Astrocyte (in vitro differentiated cells and primary cell): ENCODE measurements at regions not wholly inside any gene's neighbourhood (a gene's known extent, or its start where the extent isn't known, plus 50 kb on each side); places are given as distances from the start of the nearest gene placed in this dataset.

Experiments
- DNase-seq: peaks from one replicate; pipeline ENCODE4 v3.0.0-alpha.2; 2010; ENCODE audit warnings: low read depth
- FAIRE-seq: peaks from 2 replicates; lab custom pipeline; 2011; peaks lifted over from hg19 to GRCh38; lab: Jason Lieb, UNC
- H2AFZ ChIP-seq: 2 replicates; pipeline ENCODE4 v1.6.0; 2012; ENCODE audit warnings: low read depth, low read length, inconsistent platforms
- H3K27ac ChIP-seq: 2 replicates; pipeline ENCODE4 v1.5.1; 2011; ENCODE audit warnings: low read depth, low read length, inconsistent platforms
- H3K27me3 ChIP-seq: 2 replicates; pipeline ENCODE4 v1.6.0; 2011; ENCODE audit warnings: low read length, inconsistent platforms; ENCODE audit not compliant: insufficient read depth
- H3K36me3 ChIP-seq: 2 replicates; pipeline ENCODE4 v1.5.1; 2011; ENCODE audit warnings: low read length, inconsistent platforms; ENCODE audit not compliant: insufficient read depth
- H3K4me1 ChIP-seq: 2 replicates; pipeline ENCODE4 v1.5.1; 2011; ENCODE audit warnings: low read length, inconsistent platforms; ENCODE audit not compliant: insufficient read depth
- H3K4me2 ChIP-seq: 2 replicates; pipeline ENCODE4 v1.6.0; 2012; ENCODE audit warnings: low read length, inconsistent platforms
- H3K4me3 ChIP-seq: 2 replicates; pipeline ENCODE4 v1.5.1; 2011; ENCODE audit warnings: low read depth, mild to moderate bottlenecking, low read length, inconsistent platforms; ENCODE audit not compliant: insufficient read depth
- H3K79me2 ChIP-seq: 2 replicates; pipeline ENCODE4 v1.6.0; 2012; ENCODE audit warnings: mild to moderate bottlenecking, low read length, inconsistent platforms; ENCODE audit not compliant: insufficient read depth
- H3K9ac ChIP-seq: 2 replicates; pipeline ENCODE4 v1.6.0; 2012; ENCODE audit warnings: mild to moderate bottlenecking, low read length, inconsistent platforms
- H3K9me3 ChIP-seq: 2 replicates; pipeline ENCODE4 v1.5.1; 2012; ENCODE audit warnings: low read depth, mild to moderate bottlenecking, low read length, inconsistent platforms; ENCODE audit not compliant: insufficient read depth
- H4K20me1 ChIP-seq: 2 replicates; pipeline ENCODE4 v1.6.0; 2012; ENCODE audit warnings: low read length, inconsistent platforms; ENCODE audit not compliant: insufficient read depth
- H3K27ac Mint-ChIP-seq: one replicate; pipeline ENCODE4 v1.8.0; 2021; ENCODE audit warnings: mild to moderate bottlenecking, mixed read lengths; ENCODE audit not compliant: unreplicated experiment
- H3K27me3 Mint-ChIP-seq: one replicate; pipeline ENCODE4 v1.8.0; 2021; ENCODE audit warnings: low read depth, mixed read lengths; ENCODE audit not compliant: unreplicated experiment
- H3K36me3 Mint-ChIP-seq: one replicate; pipeline ENCODE4 v1.8.0; 2021; ENCODE audit warnings: low read depth, mixed read lengths; ENCODE audit not compliant: unreplicated experiment
- H3K4me1 Mint-ChIP-seq: one replicate; pipeline ENCODE4 v1.8.0; 2021; ENCODE audit warnings: low read depth, mixed read lengths; ENCODE audit not compliant: unreplicated experiment
- H3K4me3 Mint-ChIP-seq: one replicate; pipeline ENCODE4 v1.8.0; 2021; ENCODE audit warnings: mild to moderate bottlenecking, moderate library complexity, mixed read lengths; ENCODE audit not compliant: unreplicated experiment
- H3K9me3 Mint-ChIP-seq: one replicate; pipeline ENCODE4 v1.8.0; 2021; ENCODE audit warnings: mild to moderate bottlenecking, mixed read lengths; ENCODE audit not compliant: unreplicated experiment
- EZH2 ChIP-seq: IDR thresholded peaks from 2 replicates; pipeline ENCODE4 v1.6.1; 2012; ENCODE audit warnings: mild to moderate bottlenecking, low read length, inconsistent platforms; ENCODE audit not compliant: insufficient read depth
- TF ChIP-seq, protein P1 (sequence below): IDR thresholded peaks from 2 replicates; pipeline ENCODE4 v1.5.1; 2011; ENCODE audit warnings: low read depth, mild to moderate bottlenecking, inconsistent platforms, low read length, moderate library complexity; ENCODE audit not compliant: insufficient read depth

- Mint-ChIP-seq H3K4me3 (no peak overlapping the region), H3K4me1 (no peaks in the 10 kb centered on the region), H3K9me3 (no peaks in the 10 kb centered on the region), H3K27me3 (no peaks in the 10 kb centered on the region), H3K36me3 (no peaks in the 10 kb centered on the region), H3K27ac (no peak overlapping the region)
- Histone ChIP-seq H4K20me1 (no peaks in the 10 kb centered on the region), H3K4me3 (no peak overlapping the region), H3K79me2 (no peaks in the 10 kb centered on the region), H3K27ac (no peak overlapping the region), H3K27me3 (no peaks in the 10 kb centered on the region), H3K9ac (no peak overlapping the region), H3K9me3 (no peaks in the 10 kb centered on the region), H3K4me1 (no peaks in the 10 kb centered on the region), H3K4me2 (no peak overlapping the region), H3K36me3 (no peaks in the 10 kb centered on the region), H2AFZ (no peak overlapping the region)
- TF ChIP-seq, protein P1, sequence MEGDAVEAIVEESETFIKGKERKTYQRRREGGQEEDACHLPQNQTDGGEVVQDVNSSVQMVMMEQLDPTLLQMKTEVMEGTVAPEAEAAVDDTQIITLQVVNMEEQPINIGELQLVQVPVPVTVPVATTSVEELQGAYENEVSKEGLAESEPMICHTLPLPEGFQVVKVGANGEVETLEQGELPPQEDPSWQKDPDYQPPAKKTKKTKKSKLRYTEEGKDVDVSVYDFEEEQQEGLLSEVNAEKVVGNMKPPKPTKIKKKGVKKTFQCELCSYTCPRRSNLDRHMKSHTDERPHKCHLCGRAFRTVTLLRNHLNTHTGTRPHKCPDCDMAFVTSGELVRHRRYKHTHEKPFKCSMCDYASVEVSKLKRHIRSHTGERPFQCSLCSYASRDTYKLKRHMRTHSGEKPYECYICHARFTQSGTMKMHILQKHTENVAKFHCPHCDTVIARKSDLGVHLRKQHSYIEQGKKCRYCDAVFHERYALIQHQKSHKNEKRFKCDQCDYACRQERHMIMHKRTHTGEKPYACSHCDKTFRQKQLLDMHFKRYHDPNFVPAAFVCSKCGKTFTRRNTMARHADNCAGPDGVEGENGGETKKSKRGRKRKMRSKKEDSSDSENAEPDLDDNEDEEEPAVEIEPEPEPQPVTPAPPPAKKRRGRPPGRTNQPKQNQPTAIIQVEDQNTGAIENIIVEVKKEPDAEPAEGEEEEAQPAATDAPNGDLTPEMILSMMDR = no peak
- TF ChIP-seq EZH2 = no peak
- FAIRE-seq (no peak), DNase-seq (no peak)
Observed at GRCh38 chr12:103114296-103115055, 157.0 kb downstream of the ASCL1 start.

GRCh38 chr12:103128862-103129501 is 171.5 kb downstream of the ASCL1 start:
- H3K4me2 ChIP-seq = no peak overlapping the region
- peaks cover 15% of the 10 kb centered on the region for H3K9me3 ChIP-seq
- Mint-ChIP-seq H3K4me1 (no peaks in the 10 kb centered on the region), H3K27me3 (peaks cover 2% of the 10 kb centered on the region), H3K36me3 (no peaks in the 10 kb centered on the region), H3K9me3 (peaks cover 4% of the 10 kb centered on the region), H3K27ac (no peak overlapping the region), H3K4me3 (no peak overlapping the region)
- H3K36me3 ChIP-seq = no peaks in the 10 kb centered on the region
- TF ChIP-seq EZH2 = no peak
- TF ChIP-seq, protein P1 = no peak
- H3K4me1 ChIP-seq = no peaks in the 10 kb centered on the region
- no peak overlapping the region for H2AFZ ChIP-seq
- DNase-seq (no peak), FAIRE-seq (no peak)
- H3K4me3 ChIP-seq = no peak overlapping the region
- H3K79me2 ChIP-seq = no peaks in the 10 kb centered on the region
- no peak overlapping the region for H3K27ac ChIP-seq
- no peaks in the 10 kb centered on the region for H3K27me3 ChIP-seq
- no peaks in the 10 kb centered on the region for H4K20me1 ChIP-seq
- no peak overlapping the region for H3K9ac ChIP-seq

DNA sequence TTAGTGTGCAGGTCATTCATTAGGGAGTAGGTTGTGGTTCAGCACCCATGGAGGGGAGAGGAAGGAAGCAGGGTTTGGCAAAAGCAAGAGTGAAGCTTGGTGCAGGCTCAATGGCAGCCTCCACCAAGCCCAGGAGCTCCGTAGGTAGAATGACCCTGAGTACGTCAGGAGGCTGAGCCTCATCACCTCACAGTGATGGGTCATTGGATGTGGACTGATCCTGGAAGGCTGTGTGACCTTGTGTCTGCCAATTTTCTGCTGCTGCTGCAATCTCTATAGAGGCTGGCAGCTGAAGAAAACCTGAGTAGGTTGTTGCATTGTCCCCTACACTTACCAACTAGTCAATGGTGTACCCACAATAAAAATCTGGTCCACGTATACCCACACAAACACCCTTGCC is 173.1 kb downstream of the ASCL1 start:
- Mint-ChIP-seq H3K4me3 (no peak overlapping the region), H3K9me3 (peaks cover 4% of the 10 kb centered on the region), H3K27me3 (peaks cover 2% of the 10 kb centered on the region), H3K36me3 (no peaks in the 10 kb centered on the region), H3K4me1 (no peaks in the 10 kb centered on the region), H3K27ac (no peak overlapping the region)
- no peak overlapping the region for H3K4me3 ChIP-seq
- H3K9ac ChIP-seq = no peak overlapping the region
- no peak overlapping the region for H2AFZ ChIP-seq
- no peak for TF ChIP-seq EZH2
- TF ChIP-seq, protein P1 = no peak
- no peaks in the 10 kb centered on the region for H4K20me1 ChIP-seq
- H3K27me3 ChIP-seq = no peaks in the 10 kb centered on the region
- no peak overlapping the region for H3K27ac ChIP-seq
- FAIRE-seq (no peak), DNase-seq (no peak)
- no peaks in the 10 kb centered on the region for H3K36me3 ChIP-seq
- peaks cover 15% of the 10 kb centered on the region for H3K9me3 ChIP-seq
- H3K4me2 ChIP-seq = no peak overlapping the region
- H3K79me2 ChIP-seq = no peaks in the 10 kb centered on the region
- no peaks in the 10 kb centered on the region for H3K4me1 ChIP-seq
